GM19193 (cell line): ENCODE measurements at regions not wholly inside any gene's neighbourhood (a gene's known extent, or its start where the extent isn't known, plus 50 kb on each side); places are given as distances from the start of the nearest gene placed in this dataset.

Experiments
- POLR2A ChIP-seq: IDR thresholded peaks from 4 replicates; pipeline ENCODE4 v1.6.1; 2011; ENCODE audit not compliant: insufficient read depth, insufficient read length; ENCODE audit errors: extremely low read depth

DNA sequence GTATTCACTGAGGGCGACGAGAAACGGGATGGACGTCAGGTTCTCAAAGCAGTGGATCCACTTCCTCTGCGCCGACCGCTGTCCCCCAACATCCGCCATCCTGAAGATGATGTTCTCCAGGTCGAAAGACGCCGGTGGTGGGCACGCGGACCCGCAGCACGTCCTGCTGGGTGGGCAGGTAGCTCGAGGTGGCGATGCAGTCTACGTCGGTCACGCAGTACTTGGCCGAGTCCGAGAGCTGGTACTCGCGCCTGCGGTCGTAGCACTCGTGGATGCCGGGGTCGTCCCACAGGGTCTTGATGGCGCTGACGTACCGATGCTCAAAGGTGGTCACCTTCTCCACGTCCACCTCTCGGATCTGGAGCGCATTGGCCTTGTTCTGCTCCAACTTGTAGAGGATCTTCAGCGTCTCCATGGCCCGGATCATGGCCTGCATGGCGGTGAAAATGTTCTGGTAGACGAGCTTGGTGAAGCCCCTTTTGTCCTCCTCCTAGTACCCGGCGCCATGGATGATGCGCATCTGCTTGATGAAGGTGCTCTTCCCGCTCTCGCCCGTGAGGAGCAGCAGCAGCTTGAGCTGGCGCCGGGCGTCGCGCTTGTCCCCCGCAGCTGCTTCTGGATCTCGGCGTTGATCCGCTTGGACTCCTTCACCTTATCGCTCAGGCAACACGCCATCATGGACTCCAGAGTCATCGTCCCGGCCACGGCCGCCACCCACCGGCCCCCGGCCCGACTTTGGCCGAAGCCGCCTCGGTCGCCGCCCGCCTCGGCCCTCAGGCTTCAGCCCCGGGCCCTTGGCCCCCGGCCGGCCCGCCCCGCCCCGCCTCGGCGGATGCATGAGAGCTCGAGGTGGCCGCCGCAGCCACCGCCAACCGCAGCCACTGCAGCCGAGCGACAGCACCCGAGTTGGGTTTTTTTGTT, 122.9 kb upstream of the KCTD7 start:
- TF ChIP-seq POLR2A, result no peak

DNA sequence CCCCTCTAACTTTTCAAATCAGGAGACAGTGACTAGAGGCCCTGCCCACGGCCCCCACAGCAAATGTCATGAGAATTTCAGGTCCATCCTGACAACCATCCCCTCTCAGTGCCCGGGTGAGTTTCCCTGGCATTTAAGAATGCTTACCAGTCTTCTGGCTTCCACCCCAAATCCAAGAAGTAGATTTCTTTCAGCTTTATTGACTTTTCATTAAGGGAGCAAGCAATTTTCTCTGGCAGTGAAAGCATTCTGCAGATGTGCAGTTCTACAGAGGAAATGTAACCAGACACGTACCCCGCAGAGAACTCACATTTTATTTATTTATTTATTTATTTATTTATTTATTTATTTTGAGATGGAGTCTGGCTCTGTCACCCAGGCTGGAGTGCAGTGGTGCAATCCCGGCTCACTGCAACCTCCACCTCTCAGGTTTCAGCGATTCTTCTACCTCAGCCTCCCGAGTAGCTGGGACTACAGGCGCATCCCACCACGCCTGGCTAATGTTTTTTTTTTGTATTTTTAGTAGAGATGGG, 120.9 kb upstream of the KCTD7 start:
- TF ChIP-seq POLR2A, result no peak

DNA sequence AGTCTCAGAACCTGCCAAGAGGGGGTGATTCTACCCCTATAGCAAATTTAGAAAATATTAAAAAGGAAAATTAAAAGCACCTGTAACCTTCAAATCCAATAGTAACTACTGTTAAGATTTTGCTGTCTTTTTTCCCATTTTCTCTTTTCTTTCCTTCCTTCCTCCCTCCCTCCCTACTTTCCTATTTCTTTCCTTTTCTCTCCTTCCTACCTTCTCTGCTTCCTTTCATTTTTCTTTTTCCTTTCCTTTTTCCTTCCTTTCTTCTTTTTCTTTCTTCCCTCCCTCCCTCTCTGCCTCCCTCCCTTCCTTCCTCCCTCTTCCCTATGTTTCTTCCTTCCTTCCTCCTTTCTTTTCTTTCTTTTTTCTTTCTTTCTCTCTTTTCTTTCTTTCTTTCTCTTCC, 120.2 kb upstream of the KCTD7 start:
- TF ChIP-seq POLR2A, result no peak

DNA sequence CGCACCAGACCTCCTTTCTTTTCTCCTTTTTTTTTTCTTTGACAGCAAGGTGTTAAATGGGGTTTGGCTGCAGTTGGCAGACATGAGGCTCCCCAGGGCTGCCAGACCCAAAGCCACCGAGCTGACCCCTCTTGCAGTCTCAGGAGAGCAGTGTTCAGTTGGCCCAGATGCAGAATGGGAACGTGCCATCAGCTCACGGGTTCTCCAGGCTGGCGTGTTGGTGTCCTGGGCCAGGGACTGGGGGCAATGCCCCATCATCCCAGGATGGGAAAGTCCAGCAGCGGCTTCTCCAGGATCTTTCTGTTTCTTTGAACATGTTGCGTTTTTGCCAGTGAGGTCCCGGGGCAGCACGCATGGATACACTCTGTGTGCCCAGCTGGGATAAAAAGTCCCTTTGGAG, 114.6 kb upstream of the KCTD7 start:
- no peak for TF ChIP-seq POLR2A

DNA sequence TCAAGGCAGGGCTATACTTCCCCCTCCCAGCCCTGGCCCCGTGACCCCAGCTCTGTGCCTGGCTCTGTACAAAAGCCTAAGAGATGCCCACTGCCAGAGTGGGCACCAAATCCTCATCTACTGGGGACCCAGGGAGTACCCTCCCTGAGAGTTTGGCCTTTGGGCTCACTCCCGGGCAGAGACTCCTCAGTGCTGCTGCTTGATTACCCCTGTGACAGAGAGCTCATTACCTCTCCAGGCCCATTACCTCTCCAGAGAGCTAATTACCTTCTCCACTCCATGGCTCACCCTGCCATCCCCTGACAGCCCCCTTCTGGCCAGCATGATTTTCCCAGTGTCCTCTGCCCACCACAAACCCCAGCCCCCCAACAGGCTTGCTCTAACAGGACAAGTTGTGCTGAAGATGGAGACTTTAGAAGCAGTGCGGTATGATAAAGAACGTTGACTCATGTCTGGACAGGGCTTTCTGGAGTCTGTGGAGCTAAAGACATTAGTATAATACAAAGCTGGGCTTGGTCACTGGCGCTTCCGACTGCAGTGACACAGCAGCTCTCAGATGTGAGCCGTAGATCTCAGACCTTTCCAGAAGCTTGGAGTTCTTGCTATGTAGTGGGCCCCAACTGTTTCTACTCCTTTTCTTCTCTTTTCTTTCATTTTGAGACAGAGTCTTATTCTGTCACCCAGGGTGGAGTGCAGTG, 111.3 kb upstream of the KCTD7 start:
- TF ChIP-seq POLR2A, result no peak

DNA sequence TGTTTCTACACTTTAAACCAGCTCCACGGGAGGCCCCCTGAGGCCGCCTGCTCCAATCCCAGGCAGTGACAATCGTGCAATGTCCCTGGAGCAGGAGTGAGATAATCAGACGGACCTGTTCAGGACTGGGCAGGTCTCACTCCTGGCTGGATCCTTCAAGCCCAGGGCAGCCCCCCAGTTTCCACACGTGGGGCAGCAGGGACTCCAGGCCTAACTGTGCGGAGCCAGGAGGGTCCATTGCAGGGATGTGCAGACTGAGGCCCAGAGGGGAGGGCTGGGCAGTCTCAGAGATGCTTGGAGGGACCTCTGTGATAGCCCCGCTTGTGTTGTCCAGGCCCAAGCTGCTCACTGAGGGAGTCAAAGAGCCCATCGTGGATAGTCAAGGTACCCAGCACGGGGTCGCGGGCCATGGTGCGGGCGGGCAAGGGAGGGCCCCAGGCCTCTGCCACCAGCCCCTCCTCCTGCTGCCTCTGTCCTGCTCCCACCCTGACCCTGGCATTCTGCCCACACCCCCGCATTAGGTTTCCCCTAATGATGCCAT, 110.5 kb upstream of the KCTD7 start:
- no peak for TF ChIP-seq POLR2A

DNA sequence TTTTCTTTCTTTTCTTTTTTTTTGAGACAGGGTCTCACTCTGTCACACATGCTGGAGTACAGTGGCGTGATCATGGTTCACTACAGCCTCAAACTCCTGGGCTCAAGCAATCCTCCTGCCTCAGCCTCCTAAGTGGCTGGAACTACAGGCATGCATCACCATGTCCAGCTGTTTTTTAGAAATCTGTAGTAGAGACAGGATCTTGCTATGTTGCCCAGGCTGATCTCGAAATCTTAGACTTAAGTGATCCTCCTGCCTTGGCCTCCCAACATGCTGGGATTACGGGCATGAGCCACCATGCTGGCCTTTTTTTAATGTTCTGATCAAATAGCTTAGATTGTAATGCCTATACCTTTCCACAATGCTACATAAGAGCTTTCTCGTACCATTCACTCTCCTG, 107.0 kb upstream of the KCTD7 start:
- no peak for TF ChIP-seq POLR2A

DNA sequence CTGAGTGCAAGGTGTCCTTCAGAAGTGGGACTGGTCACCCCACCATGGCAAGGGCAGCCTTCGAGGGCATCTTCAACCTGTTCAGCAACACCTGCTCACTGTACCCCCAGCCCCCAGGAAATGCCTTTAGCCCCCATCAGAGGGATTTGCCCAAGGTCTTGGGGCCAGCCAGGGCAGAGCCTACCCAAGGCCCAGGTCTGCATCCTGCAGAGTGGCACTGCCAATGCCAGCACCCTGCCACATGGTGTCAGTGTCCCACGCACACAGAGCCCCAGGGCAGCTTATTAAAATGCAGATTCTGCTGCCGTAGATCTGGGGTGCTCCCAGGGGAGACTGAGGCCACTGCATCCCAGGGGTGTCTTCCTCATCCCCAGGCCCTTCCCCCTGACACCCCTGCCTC, 106.2 kb upstream of the KCTD7 start:
- no peak for TF ChIP-seq POLR2A

DNA sequence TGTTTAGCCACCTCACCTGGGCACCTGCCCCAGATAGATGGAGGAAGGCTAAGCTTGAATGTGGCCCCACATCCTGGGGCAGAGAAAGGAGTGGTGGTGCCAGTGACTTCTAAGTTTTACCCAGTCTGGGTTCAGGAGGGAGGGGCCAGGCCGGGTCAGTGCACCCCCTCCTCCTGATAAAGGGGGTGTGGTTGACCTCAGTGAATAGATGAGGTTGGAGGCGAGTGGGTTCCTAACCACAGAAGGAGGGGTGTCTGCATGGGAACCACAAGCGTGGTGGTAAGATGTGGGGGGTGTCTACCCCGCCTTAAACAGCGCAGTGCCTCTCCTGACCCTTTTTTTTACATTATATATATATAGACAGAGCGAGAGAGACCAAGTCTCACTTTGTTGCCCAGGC, 105.3 kb upstream of the KCTD7 start:
- no peak for TF ChIP-seq POLR2A

DNA sequence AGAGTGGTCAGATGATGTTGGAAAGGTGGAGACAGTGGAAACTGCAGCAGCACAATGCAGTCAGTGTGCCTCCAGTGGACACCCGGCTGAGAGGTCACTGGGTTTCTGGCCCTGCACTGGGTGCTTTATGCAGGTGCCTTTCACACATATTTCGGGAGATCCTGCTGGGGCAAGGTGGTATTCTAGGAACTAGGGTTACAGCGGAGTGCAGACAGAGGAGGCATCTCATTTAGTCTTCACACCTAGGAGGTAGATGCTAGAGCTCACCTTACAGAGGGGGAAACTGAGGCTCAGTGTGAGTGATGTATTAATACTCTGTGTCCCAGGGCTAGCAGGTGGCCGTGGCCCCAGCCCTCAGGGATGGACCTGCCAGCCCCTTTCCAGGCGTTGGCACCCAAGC, 103.9 kb upstream of the KCTD7 start:
- no peak for TF ChIP-seq POLR2A

DNA sequence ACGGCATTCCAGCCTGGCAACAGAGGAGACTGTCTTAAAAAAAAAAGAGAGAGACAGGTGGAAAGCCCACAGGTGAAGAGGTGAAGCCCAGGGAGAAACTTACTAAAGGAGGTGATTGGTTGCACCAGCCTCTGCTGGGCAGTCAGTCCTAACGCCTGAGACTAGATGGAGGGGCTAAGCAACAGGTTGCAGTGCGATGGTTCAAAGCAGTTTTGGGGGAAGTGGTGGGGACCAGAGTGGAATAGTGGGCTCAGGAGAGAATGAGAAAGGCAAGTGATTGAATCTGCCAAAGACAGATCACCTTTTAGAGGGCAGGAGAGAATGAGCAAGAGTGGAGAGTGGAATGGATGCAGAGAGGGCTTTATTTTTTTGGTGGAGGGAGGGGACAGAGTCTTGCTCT, 100.0 kb upstream of the KCTD7 start:
- no peak for TF ChIP-seq POLR2A

DNA sequence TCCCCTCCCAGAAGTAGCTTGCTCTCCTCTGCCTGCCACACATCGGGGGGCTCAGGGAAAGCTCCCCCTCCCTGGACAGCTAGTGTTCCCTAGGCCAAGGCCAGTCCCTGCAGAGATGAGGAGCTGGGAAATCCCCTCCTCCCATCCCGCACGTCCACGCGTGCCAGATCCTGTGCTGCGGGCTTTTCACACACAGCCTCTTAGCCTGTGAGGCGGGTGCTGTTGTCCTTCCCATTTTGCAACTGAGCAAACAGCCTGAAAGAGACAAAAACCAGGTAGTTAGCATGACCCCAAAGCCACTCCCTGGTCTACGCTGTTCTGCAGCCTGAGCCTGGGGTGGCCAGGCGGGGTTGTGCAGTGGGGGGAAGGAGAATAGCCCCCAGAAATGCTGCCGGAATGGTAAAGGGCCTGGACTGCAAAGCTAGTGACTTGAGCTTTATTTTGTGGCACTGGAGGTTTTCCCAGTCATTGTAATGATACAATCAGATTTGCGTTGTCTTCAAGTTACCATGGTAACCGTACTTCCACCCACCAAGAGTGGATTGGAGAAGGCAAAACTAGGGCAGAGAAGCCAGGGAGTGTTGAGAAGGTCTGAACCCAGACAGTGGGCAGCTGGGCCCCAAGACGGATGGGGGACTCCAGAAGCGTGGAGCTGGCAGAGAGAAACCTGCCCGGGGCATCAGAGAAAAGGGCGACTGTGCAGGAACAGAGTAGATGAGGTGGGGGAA, 98.6 kb upstream of the KCTD7 start:
- TF ChIP-seq POLR2A, result no peak

DNA sequence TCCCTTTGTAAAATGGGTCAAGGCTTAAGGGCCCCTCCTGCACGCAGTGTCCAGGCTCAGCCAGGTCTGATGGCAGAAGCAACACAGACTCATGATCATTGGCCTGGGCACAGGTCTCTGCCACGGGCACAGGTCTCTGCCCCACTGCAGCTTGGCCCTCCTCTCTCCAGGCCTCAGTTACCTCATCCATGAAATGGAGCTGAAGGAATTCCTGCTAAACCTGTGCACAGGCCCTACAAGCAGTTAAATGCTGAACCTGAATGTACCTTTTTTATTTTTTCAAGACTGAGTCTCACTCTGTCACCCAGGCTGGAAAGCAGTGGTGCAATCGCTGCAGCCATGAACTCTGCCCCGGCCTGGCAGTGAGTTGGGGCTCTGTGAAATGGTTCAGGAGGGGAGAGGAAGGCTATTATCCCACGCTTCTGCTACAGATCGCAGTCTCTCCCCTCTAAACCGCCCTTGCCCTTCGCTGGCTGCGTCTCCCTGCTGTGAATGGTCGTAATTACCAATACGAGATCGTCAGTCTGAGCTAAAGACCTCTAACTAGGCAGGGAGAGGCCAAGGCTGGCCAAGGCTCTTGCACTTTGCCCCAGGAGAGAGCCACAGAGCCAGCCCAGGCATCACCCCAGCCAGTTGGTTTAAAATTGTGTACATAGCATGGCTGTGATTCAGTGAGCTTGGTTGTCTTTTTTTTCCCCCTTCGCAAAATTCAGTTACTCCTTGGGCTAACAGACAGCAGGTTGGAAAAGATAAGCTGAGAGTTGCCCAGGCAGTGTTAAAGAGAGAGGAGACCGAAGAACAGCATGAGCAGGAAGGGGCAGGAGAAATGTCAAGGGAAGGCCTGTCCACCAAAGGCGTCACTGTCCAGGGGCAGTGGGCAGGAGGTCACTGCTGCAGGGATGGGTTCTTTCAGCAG, 93.0 kb upstream of the KCTD7 start:
- no peak for TF ChIP-seq POLR2A

DNA sequence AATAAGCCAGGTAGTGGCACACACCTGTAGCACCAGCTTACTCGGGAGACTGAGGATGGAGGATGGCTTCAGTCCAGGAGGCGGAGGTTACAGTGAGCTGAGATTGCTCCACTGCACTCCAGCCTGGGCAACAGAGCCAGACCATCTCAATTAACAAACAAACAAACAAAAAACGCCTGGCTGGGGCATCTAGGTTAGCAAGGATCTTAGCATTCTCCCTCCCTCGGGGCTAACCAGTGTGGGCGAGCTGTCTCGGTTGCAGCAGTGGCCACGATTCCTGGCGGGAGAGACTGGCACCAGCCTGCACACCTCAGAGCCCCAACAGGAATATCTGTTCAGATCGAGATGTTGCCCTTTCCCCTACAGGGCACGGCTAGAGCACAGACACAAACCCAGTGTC, 91.3 kb upstream of the KCTD7 start:
- no peak for TF ChIP-seq POLR2A
